ENCODE measurements at regions not wholly inside any gene's neighbourhood (a gene's known extent, or its start where the extent isn't known, plus 50 kb on each side); places are given as distances from the start of the nearest gene placed in this dataset.

DNA sequence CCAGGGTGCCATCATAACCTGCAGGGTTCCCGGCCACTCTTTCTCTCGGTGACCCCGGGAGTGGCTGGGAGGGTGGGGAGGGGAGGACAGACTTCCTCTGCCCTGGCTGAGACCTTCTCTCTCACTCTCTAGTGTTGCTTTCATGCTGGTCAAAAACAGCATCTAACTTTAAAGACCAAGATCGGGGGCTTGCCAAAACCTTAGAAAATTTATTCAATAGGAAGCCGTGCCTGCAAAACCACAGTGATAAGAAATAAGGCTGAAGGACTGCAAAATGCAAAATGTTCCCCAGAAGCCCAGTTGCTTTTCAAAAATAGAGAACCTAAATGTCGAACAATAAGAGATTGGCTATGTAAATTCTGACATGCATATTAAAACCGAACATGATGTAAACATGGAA is 344.0 kb downstream of the FOXL1 start:
- no peaks in the 10 kb centered on the region for H3K36me3 ChIP-seq (ENCODE audit: insufficient read depth, insufficient read length, low read length)
- peaks cover 7% of the 10 kb centered on the region for H3K4me1 ChIP-seq (ENCODE audit: insufficient read depth, insufficient read length)
- no peak overlapping the region for H3K9ac ChIP-seq (ENCODE audit: insufficient read length, low read depth)
- H3K4me3 ChIP-seq (ENCODE audit: insufficient read length, low read depth), result no peak overlapping the region
- no peaks in the 10 kb centered on the region for H3K27me3 ChIP-seq (ENCODE audit: insufficient read depth, insufficient read length)
- no peak for TF ChIP-seq YY1 (IDR thresholded peaks at IDR 0.05; ENCODE audit: insufficient read depth, insufficient read length)
- peaks cover 24% of the 10 kb centered on the region for H3K9me3 ChIP-seq (ENCODE audit: insufficient read depth, low read length)
- no peak for DNase-seq (ENCODE audit: low read depth, low spot score)

DNA sequence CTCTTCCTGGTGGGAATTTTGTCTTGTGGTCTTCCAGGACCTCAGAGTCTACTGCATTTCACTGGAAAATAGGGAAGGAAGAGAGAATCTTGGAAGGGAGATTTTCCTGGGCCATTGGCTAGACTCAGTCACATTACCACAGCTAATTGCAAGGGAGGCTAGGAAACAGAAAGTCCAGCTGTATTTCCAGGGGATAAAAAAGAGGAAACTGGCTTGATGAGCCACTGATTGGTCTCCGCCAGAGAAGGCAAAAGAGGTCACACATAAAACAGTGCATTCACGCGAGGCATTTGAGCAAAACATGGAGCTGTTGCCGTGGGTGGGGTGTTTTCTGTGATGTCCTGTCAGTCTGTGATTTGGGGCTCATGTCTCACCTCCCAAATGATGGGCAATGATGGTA is 345.3 kb downstream of the FOXL1 start:
- DNase-seq (ENCODE audit: low read depth, low spot score), result no peak
- peaks cover 24% of the 10 kb centered on the region for H3K9me3 ChIP-seq (ENCODE audit: insufficient read depth, low read length)
- peaks cover 7% of the 10 kb centered on the region for H3K4me1 ChIP-seq (ENCODE audit: insufficient read depth, insufficient read length)
- no peak overlapping the region for H3K4me3 ChIP-seq (ENCODE audit: insufficient read length, low read depth)
- no peak overlapping the region for H3K9ac ChIP-seq (ENCODE audit: insufficient read length, low read depth)
- TF ChIP-seq SUZ12 (IDR thresholded peaks at IDR 0.05; ENCODE audit: extremely low read depth, insufficient read depth, insufficient read length) (no peak), YY1 (IDR thresholded peaks at IDR 0.05; ENCODE audit: insufficient read depth, insufficient read length) (no peak), ZNF274 (IDR thresholded peaks at IDR 0.05; ENCODE audit: low read depth, low read length) (no peak)
- no peaks in the 10 kb centered on the region for H3K27me3 ChIP-seq (ENCODE audit: insufficient read depth, insufficient read length)
- no peaks in the 10 kb centered on the region for H3K36me3 ChIP-seq (ENCODE audit: insufficient read depth, insufficient read length, low read length)

DNA sequence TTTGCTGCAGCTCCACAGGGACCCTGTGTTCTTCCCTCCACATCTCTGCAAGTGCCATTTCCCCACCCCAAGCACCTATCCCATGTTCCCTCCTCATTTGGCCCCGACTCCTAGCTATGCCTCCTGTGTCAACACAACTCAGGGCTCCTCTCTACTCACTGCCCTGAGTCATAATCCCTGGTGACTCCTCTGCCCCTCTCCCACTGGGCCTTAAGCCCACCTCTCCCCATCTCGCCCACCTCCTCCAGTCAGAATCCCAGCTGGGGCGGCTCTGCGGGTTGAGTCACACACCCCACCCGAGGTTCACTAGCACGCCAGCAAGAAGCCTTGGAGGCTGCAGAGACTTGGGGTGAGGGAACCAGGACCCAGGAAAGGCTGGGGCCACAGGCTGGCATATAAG is 346.2 kb downstream of the FOXL1 start:
- Histone ChIP-seq H3K9ac (ENCODE audit: insufficient read length, low read depth) (no peak overlapping the region), H3K9me3 (ENCODE audit: insufficient read depth, low read length) (peaks cover 24% of the 10 kb centered on the region), H3K27me3 (ENCODE audit: insufficient read depth, insufficient read length) (no peaks in the 10 kb centered on the region), H3K36me3 (ENCODE audit: insufficient read depth, insufficient read length, low read length) (no peaks in the 10 kb centered on the region), H3K4me3 (ENCODE audit: insufficient read length, low read depth) (no peak overlapping the region), H3K4me1 (ENCODE audit: insufficient read depth, insufficient read length) (peaks cover 7% of the 10 kb centered on the region)
- TF ChIP-seq YY1 (IDR thresholded peaks at IDR 0.05; ENCODE audit: insufficient read depth, insufficient read length) (no peak), ZNF274 (IDR thresholded peaks at IDR 0.05; ENCODE audit: low read depth, low read length) (no peak), SUZ12 (IDR thresholded peaks at IDR 0.05; ENCODE audit: extremely low read depth, insufficient read depth, insufficient read length) (no peak)
- DNase-seq (ENCODE audit: low read depth, low spot score), result no peak

GRCh38 chr16:86925067-86925791 is 346.9 kb downstream of the FOXL1 start:
- Histone ChIP-seq H3K36me3 (ENCODE audit: insufficient read depth, insufficient read length, low read length) (no peaks in the 10 kb centered on the region), H3K4me1 (ENCODE audit: insufficient read depth, insufficient read length) (peaks cover 7% of the 10 kb centered on the region), H3K9me3 (ENCODE audit: insufficient read depth, low read length) (peaks cover 22% of the 10 kb centered on the region), H3K9ac (ENCODE audit: insufficient read length, low read depth) (no peak overlapping the region), H3K27me3 (ENCODE audit: insufficient read depth, insufficient read length) (no peaks in the 10 kb centered on the region), H3K4me3 (ENCODE audit: insufficient read length, low read depth) (no peak overlapping the region)
- DNase-seq (ENCODE audit: low read depth, low spot score), result no peak
- no peak for TF ChIP-seq SUZ12 (IDR thresholded peaks at IDR 0.05; ENCODE audit: extremely low read depth, insufficient read depth, insufficient read length)

DNA sequence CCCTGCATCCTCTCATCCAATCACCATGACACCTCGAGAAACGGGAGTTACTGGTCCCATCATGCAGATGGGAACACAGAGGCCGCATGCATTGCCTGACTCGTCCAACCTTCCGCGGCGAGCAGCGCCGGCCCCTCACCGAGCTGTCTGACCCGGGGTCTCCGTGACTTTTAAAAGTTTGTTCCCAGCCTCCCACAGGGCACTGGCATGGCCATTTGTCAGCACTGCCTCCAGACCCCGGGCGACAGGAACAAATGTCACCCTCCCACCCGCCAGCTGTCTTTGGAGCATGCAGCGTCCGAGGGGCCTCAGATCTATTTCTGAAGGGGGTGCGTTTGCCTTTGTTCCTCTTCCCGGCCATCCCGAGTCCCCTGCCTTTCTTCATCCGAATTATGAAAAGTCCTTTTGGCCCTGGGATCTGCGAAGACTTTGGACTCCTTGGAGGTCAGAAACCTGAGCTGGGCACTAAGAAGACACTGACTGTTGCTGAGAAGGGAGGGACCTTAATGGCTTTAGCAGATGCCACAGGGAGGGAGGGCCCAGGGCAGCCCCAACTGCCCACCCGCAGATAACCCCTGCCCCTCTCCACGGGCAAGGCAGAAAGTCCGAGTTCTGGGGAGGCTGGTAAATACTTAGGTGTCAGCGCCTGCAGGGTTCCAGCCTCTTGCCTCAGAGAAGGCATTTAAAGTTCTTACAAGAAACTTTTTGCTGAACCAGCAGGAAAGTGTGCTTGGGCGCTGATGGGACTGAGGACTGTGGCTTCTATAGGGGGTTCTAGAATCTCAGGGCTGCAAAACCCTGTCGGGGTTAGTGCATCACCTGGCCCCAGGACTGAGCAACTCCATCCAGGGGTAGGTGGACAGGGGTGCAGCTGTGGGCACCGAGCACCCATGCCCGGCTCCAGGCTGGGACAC is 348.1 kb downstream of the FOXL1 start:
- Histone ChIP-seq H3K36me3 (ENCODE audit: insufficient read depth, insufficient read length, low read length) (no peaks in the 10 kb centered on the region), H3K27me3 (ENCODE audit: insufficient read depth, insufficient read length) (no peaks in the 10 kb centered on the region), H3K4me1 (ENCODE audit: insufficient read depth, insufficient read length) (peaks cover 7% of the 10 kb centered on the region), H3K4me3 (ENCODE audit: insufficient read length, low read depth) (no peak overlapping the region), H3K9ac (ENCODE audit: insufficient read length, low read depth) (no peak overlapping the region), H3K9me3 (ENCODE audit: insufficient read depth, low read length) (peaks cover 10% of the 10 kb centered on the region)
- DNase-seq (ENCODE audit: low read depth, low spot score), result no peak
- TF ChIP-seq SUZ12 (IDR thresholded peaks at IDR 0.05; ENCODE audit: extremely low read depth, insufficient read depth, insufficient read length) (no peak), YY1 (IDR thresholded peaks at IDR 0.05; ENCODE audit: insufficient read depth, insufficient read length) (no peak), ZNF274 (IDR thresholded peaks at IDR 0.05; ENCODE audit: low read depth, low read length) (no peak)

DNA sequence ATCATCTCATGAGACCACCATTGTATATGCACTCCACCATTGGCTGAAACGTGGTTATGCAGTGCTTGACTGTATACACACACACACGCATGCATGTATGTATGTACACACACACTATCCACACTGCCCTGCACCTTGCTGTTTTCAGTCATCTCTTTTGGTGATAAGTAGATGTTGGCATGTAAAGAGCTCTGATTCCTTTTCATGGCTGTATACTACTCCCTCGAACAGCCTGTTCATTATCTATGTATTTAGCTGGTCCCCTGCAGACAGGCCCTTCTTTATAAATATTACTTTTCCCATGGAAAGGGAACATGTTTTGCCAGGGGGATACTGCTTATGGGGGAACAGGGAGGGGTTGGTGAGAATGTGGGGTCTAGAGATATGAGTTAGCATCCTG is 349.4 kb downstream of the FOXL1 start:
- no peaks in the 10 kb centered on the region for H3K36me3 ChIP-seq (ENCODE audit: insufficient read depth, insufficient read length, low read length)
- TF ChIP-seq YY1 (IDR thresholded peaks at IDR 0.05; ENCODE audit: insufficient read depth, insufficient read length), result no peak
- peaks cover 4% of the 10 kb centered on the region for H3K27me3 ChIP-seq (ENCODE audit: insufficient read depth, insufficient read length)
- H3K4me3 ChIP-seq (ENCODE audit: insufficient read length, low read depth), result no peak overlapping the region
- H3K4me1 ChIP-seq (ENCODE audit: insufficient read depth, insufficient read length), result peaks cover 7% of the 10 kb centered on the region
- no peaks in the 10 kb centered on the region for H3K9me3 ChIP-seq (ENCODE audit: insufficient read depth, low read length)
- H3K9ac ChIP-seq (ENCODE audit: insufficient read length, low read depth), result no peak overlapping the region
- DNase-seq (ENCODE audit: low read depth, low spot score), result no peak

GRCh38 chr16:86928523-86929011 is 350.2 kb downstream of the FOXL1 start:
- no peak for TF ChIP-seq ZNF274 (IDR thresholded peaks at IDR 0.05; ENCODE audit: low read depth, low read length)
- TF ChIP-seq YY1 (IDR thresholded peaks at IDR 0.05; ENCODE audit: insufficient read depth, insufficient read length), result no peak
- TF ChIP-seq SUZ12 (IDR thresholded peaks at IDR 0.05; ENCODE audit: extremely low read depth, insufficient read depth, insufficient read length), result no peak
- Histone ChIP-seq H3K36me3 (ENCODE audit: insufficient read depth, insufficient read length, low read length) (no peaks in the 10 kb centered on the region), H3K4me1 (ENCODE audit: insufficient read depth, insufficient read length) (peaks cover 7% of the 10 kb centered on the region), H3K4me3 (ENCODE audit: insufficient read length, low read depth) (no peak overlapping the region), H3K27me3 (ENCODE audit: insufficient read depth, insufficient read length) (peaks cover 5% of the 10 kb centered on the region), H3K9me3 (ENCODE audit: insufficient read depth, low read length) (peaks cover 7% of the 10 kb centered on the region; the same call in 1 of the 2 replicates), H3K9ac (ENCODE audit: insufficient read length, low read depth) (no peak overlapping the region)
- DNase-seq (ENCODE audit: low read depth, low spot score), result no peak
